ENCODE measurements at regions not wholly inside any gene's neighbourhood (a gene's known extent, or its start where the extent isn't known, plus 50 kb on each side); places are given as distances from the start of the nearest gene placed in this dataset.

DNA sequence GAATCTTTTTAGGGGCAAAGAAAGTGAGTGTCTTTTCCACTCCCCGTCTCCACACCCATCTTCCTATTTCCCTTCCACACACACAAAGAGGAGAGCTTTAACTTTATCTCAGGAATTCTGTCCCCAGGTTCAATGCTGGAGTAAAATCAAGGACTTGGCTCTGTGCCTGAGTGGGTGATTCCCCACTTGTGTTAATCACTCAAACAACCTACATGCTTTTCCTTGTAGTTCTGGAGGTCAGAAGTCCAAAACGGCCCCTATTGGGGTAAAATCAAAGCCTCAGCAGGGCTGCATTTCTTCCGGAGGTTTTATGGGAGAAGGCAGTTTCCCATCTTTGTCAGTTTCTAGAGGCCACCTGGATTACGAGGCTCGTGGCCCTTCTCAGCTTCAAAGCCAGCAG is 422.3 kb upstream of the RBFOX1 start:
- Mint-ChIP-seq H3K27ac (no peak overlapping the region), H3K27me3 (no peaks in the 10 kb centered on the region), H3K4me1 (ENCODE audit: low read depth in 2 of 2) (no peaks in the 10 kb centered on the region), H3K36me3 (ENCODE audit: insufficient read depth) (peaks cover 5% of the 10 kb centered on the region), H3K9me3 (peaks cover 8 to 23% of the 10 kb centered on the region in 2 donors), H3K4me3 (no peak overlapping the region)
- no peak for DNase-seq
- ATAC-seq (replicated peaks), result no peak

DNA sequence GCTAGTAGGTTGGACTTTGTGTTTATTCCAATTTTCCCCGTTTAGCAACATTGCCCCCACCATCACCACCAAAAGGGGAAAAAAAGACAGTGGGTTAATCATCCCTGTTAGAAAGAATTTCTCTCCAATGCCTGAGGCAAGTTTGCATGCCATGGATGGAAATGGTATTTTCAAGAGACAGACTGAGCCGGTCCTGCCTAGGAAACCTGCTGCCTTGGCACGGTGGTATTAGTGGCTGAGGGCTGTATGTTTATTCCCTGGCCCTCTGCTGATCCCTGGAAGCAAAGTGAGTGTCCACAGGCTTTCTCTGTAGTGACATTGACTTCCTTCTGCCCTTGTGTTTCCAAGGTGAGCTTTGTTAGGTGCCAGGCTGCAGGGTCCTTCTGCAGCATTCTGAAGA is 427.0 kb upstream of the RBFOX1 start:
- H3K4me3 Mint-ChIP-seq, result no peak overlapping the region
- peaks cover 3% of the 10 kb centered on the region for H3K36me3 Mint-ChIP-seq (ENCODE audit: insufficient read depth)
- ATAC-seq (replicated peaks) (no peak), DNase-seq (no peak)
- no peaks in the 10 kb centered on the region for H3K4me1 Mint-ChIP-seq (ENCODE audit: low read depth in 2 of 2)
- peaks cover 17 to 42% of the 10 kb centered on the region in 2 donors for H3K9me3 Mint-ChIP-seq
- H3K27me3 Mint-ChIP-seq, result no peaks in the 10 kb centered on the region
- H3K27ac Mint-ChIP-seq, result no peak overlapping the region

DNA sequence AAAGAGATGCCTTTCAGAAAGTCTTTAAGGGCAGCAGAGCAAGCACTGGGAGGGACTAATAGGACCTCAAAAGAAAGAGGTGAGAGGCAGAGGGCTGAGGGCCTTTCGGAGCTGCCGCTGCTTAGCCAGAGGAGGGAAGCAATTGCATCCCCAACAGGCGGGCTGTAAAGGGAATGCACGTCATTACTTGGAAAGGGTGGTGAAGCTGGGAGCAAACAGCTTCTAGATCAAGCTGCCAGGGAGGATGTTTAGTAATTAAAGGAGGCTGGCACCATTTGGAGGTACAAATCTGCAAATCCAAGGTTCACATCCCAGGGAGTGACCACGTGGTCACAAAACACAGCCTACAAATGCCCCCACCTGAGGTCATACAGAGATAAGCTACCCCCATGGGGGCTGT is 429.0 kb upstream of the RBFOX1 start:
- no peak overlapping the region for H3K4me3 Mint-ChIP-seq
- no peak for ATAC-seq (replicated peaks)
- no peaks in the 10 kb centered on the region for H3K27me3 Mint-ChIP-seq
- DNase-seq, result no peak
- no peaks in the 10 kb centered on the region for H3K4me1 Mint-ChIP-seq (ENCODE audit: low read depth in 2 of 2)
- H3K27ac Mint-ChIP-seq, result no peak overlapping the region
- peaks cover 18 to 41% of the 10 kb centered on the region in 2 donors for H3K9me3 Mint-ChIP-seq
- H3K36me3 Mint-ChIP-seq (ENCODE audit: insufficient read depth), result peaks cover 3% of the 10 kb centered on the region

- Mint-ChIP-seq H3K27me3 (no peaks in the 10 kb centered on the region), H3K36me3 (ENCODE audit: insufficient read depth) (no peaks in the 10 kb centered on the region), H3K27ac (no peak overlapping the region), H3K4me1 (ENCODE audit: low read depth in 2 of 2) (no peaks in the 10 kb centered on the region), H3K4me3 (no peak overlapping the region), H3K9me3 (peaks cover 19 to 41% of the 10 kb centered on the region in 2 donors)
- DNase-seq (no peak), ATAC-seq (replicated peaks) (no peak)
Observed at GRCh38 chr16:6898896-6899295, 433.7 kb upstream of the RBFOX1 start.

- Mint-ChIP-seq H3K9me3 (peaks cover 16 to 32% of the 10 kb centered on the region in 2 donors), H3K36me3 (ENCODE audit: insufficient read depth) (no peaks in the 10 kb centered on the region), H3K27me3 (no peaks in the 10 kb centered on the region), H3K4me3 (no peak overlapping the region), H3K4me1 (ENCODE audit: low read depth in 2 of 2) (no peaks in the 10 kb centered on the region), H3K27ac (no peak overlapping the region)
- ATAC-seq (replicated peaks), result no peak
- DNase-seq, result no peak
Observed at GRCh38 chr16:6897876-6898485, 434.7 kb upstream of the RBFOX1 start.

GRCh38 chr16:6892966-6893365 is 439.7 kb upstream of the RBFOX1 start:
- no peak overlapping the region for H3K4me3 Mint-ChIP-seq
- no peaks in the 10 kb centered on the region for H3K27me3 Mint-ChIP-seq
- no peaks in the 10 kb centered on the region for H3K36me3 Mint-ChIP-seq (ENCODE audit: insufficient read depth)

GRCh38 chr16:6891496-6891895 is 441.1 kb upstream of the RBFOX1 start:
- Mint-ChIP-seq H3K27ac (no peak overlapping the region), H3K9me3 (peaks cover 13 to 17% of the 10 kb centered on the region in 2 donors), H3K27me3 (no peaks in the 10 kb centered on the region), H3K36me3 (ENCODE audit: insufficient read depth) (no peaks in the 10 kb centered on the region), H3K4me3 (no peak overlapping the region), H3K4me1 (ENCODE audit: low read depth in 2 of 2) (no peaks in the 10 kb centered on the region)
- DNase-seq, result no peak
- ATAC-seq (replicated peaks), result no peak

More at GRCh38 chr16:6892966-6893365, 439.7 kb upstream of the RBFOX1 start:
- ATAC-seq (replicated peaks) (no peak), DNase-seq (no peak)
- Mint-ChIP-seq H3K27ac (no peak overlapping the region), H3K4me1 (ENCODE audit: low read depth in 2 of 2) (no peaks in the 10 kb centered on the region), H3K9me3 (peaks cover 11 to 15% of the 10 kb centered on the region in 2 donors)

GRCh38 chr16:6888531-6888930 is 444.1 kb upstream of the RBFOX1 start:
- no peak overlapping the region for H3K27ac Mint-ChIP-seq
- DNase-seq, result no peak
- H3K27me3 Mint-ChIP-seq, result no peaks in the 10 kb centered on the region
- no peaks in the 10 kb centered on the region for H3K4me1 Mint-ChIP-seq (ENCODE audit: low read depth in 2 of 2)
- peaks cover 14 to 21% of the 10 kb centered on the region in 2 donors for H3K9me3 Mint-ChIP-seq
- ATAC-seq (replicated peaks), result no peak
- H3K4me3 Mint-ChIP-seq, result no peak overlapping the region
- H3K36me3 Mint-ChIP-seq (ENCODE audit: insufficient read depth), result no peaks in the 10 kb centered on the region

- Mint-ChIP-seq H3K27ac (no peak overlapping the region), H3K4me3 (no peak overlapping the region), H3K36me3 (ENCODE audit: insufficient read depth) (no peaks in the 10 kb centered on the region), H3K9me3 (peaks cover 13 to 18% of the 10 kb centered on the region in 2 donors), H3K27me3 (no peaks in the 10 kb centered on the region), H3K4me1 (ENCODE audit: low read depth in 2 of 2) (no peaks in the 10 kb centered on the region)
- ATAC-seq (replicated peaks) (no peak), DNase-seq (no peak)
Observed at GRCh38 chr16:6884002-6884401, 448.6 kb upstream of the RBFOX1 start.

- Mint-ChIP-seq H3K27me3 (no peaks in the 10 kb centered on the region), H3K27ac (no peak overlapping the region), H3K36me3 (ENCODE audit: insufficient read depth) (no peaks in the 10 kb centered on the region), H3K9me3 (peaks cover 8 to 11% of the 10 kb centered on the region in 2 donors), H3K4me1 (ENCODE audit: low read depth in 2 of 2) (no peaks in the 10 kb centered on the region), H3K4me3 (no peak overlapping the region)
- DNase-seq, result no peak
- no peak for ATAC-seq (replicated peaks)
Observed at GRCh38 chr16:6880263-6880662, 452.4 kb upstream of the RBFOX1 start.

- Mint-ChIP-seq H3K36me3 (ENCODE audit: insufficient read depth) (no peaks in the 10 kb centered on the region), H3K4me3 (no peak overlapping the region), H3K9me3 (peaks cover 10 to 11% of the 10 kb centered on the region in 2 donors), H3K27me3 (no peaks in the 10 kb centered on the region), H3K4me1 (ENCODE audit: low read depth in 2 of 2) (no peaks in the 10 kb centered on the region), H3K27ac (no peak overlapping the region)
- DNase-seq (no peak), ATAC-seq (replicated peaks) (no peak)
Observed at GRCh38 chr16:6864671-6865070, 468.0 kb upstream of the RBFOX1 start.

DNA sequence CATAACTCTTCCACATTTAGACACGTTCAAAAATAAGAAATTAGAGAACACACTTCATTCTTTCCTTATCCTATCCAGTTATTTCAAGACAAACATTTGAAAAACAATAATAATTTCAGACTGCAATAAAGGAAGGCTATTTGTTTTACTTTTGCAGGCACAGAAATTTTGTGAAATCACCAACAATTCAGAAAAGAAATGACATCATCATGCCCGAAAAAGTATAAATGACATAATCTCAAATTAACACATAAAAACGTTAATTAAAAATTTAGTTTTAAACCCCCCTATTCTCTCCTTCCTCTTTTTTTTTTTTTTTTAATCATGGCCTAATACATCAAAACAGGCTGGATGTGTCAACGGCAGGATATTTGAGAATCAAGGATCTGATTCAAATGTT is 468.4 kb upstream of the RBFOX1 start:
- no peak overlapping the region for H3K4me3 Mint-ChIP-seq
- no peak for DNase-seq
- H3K9me3 Mint-ChIP-seq, result peaks cover 8 to 12% of the 10 kb centered on the region in 2 donors
- no peaks in the 10 kb centered on the region for H3K36me3 Mint-ChIP-seq (ENCODE audit: insufficient read depth)
- no peaks in the 10 kb centered on the region for H3K4me1 Mint-ChIP-seq (ENCODE audit: low read depth in 2 of 2)
- no peaks in the 10 kb centered on the region for H3K27me3 Mint-ChIP-seq
- H3K27ac Mint-ChIP-seq, result no peak overlapping the region
- ATAC-seq (replicated peaks), result no peak

DNA sequence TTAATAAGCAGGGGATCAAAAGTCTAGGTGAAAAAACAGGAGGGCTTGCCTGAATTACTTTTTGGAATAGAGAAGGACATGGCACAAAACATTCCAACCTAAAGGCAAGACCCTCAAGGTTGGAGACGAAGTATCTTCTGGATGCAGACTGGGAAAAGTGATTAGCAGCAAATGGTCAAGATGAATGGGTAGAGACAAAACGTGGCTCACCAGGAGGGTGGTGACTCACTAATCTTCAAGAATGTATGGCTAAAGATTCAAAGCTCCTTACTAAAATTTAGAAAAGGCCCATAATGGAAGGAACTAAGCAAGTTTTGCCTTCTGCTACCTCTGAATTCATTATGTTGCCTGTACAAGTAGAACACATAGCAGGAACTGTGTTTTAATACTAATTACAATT is 469.5 kb upstream of the RBFOX1 start:
- Mint-ChIP-seq H3K36me3 (ENCODE audit: insufficient read depth) (no peaks in the 10 kb centered on the region), H3K4me1 (ENCODE audit: low read depth in 2 of 2) (no peaks in the 10 kb centered on the region), H3K9me3 (peaks cover 5 to 9% of the 10 kb centered on the region in 2 donors), H3K27ac (no peak overlapping the region), H3K4me3 (no peak overlapping the region), H3K27me3 (no peaks in the 10 kb centered on the region)
- ATAC-seq (replicated peaks), result no peak
- no peak for DNase-seq

DNA sequence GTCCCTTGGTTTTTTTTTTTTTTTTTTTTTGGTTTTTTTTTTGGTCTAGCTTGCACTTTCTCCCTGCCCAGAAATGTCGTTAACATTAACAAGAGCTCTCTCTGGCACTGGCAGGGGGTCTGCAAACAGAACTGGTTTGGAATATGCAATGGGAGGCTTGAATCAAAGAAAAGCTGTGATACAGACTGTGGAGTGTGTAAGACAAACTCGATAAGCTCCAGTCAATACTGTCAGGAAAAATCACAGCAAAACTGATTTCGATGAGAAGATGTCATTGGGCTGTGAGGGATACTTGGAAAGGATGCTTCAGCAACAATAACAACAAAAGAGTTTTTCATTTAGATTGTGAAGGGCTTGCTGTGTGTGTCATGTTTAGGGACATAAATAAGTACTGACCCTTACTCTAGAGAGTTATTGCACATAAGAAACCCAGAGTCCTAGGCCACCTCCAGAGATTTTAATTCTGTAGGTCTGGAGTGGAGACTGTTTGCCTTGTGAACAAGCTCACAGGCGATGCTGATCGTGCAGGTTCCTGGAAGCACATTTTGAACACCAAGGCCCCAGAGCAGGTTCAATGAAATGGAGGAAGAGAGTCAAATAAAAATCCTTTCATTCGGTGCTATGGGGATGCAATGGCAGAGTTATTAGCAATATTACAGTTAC is 470.7 kb upstream of the RBFOX1 start:
- peaks cover 5 to 12% of the 10 kb centered on the region in 2 donors for H3K9me3 Mint-ChIP-seq
- DNase-seq (no peak), ATAC-seq (replicated peaks) (no peak)
- no peak overlapping the region for H3K4me3 Mint-ChIP-seq
- H3K27ac Mint-ChIP-seq, result no peak overlapping the region
- no peaks in the 10 kb centered on the region for H3K36me3 Mint-ChIP-seq (ENCODE audit: insufficient read depth)
- no peaks in the 10 kb centered on the region for H3K4me1 Mint-ChIP-seq (ENCODE audit: low read depth in 2 of 2)
- no peaks in the 10 kb centered on the region for H3K27me3 Mint-ChIP-seq
